MG63 (cell line): ENCODE measurements at regions not wholly inside any gene's neighbourhood (a gene's known extent, or its start where the extent isn't known, plus 50 kb on each side); places are given as distances from the start of the nearest gene placed in this dataset.
"Not testable (repeated sequence)": the region's sequence is repeated elsewhere in the genome, so short reads cannot be mapped to it uniquely, and the experiment has no call there.

Experiments
- DNase-seq: peaks from one replicate; pipeline ENCODE4 v3.0.0-alpha.2; 2020
- H3K27me3 ChIP-seq: fragments of 250-450 bp; sonication (Bioruptor Pico); 2 replicates; pipeline ENCODE4 v1.5.1; 2020; ENCODE audit warnings: mild to moderate bottlenecking, moderate library complexity
- H3K36me3 ChIP-seq: fragments of 250-450 bp; sonication (Bioruptor Pico); 2 replicates; pipeline ENCODE4 v1.5.1; 2020; ENCODE audit warnings: mild to moderate bottlenecking, moderate library complexity
- H3K4me3 ChIP-seq: fragments of 250-450 bp; sonication (Bioruptor Pico); 2 replicates; pipeline ENCODE4 v1.5.1; 2020; ENCODE audit warnings: mild to moderate bottlenecking, moderate library complexity
- H3K9me3 ChIP-seq: fragments of 250-450 bp; sonication (Bioruptor Pico); 2 replicates; pipeline ENCODE4 v1.5.1; 2020; ENCODE audit warnings: mild to moderate bottlenecking, moderate library complexity

GRCh38 chr10:105577865-105578607, 936.9 kb downstream of the SORCS3 start:
- DNase-seq = no peak
- Histone ChIP-seq H3K36me3 (no peaks in the 10 kb centered on the region), H3K27me3 (no peaks in the 10 kb centered on the region), H3K9me3 (no peaks in the 10 kb centered on the region), H3K4me3 (no peak overlapping the region)

DNA sequence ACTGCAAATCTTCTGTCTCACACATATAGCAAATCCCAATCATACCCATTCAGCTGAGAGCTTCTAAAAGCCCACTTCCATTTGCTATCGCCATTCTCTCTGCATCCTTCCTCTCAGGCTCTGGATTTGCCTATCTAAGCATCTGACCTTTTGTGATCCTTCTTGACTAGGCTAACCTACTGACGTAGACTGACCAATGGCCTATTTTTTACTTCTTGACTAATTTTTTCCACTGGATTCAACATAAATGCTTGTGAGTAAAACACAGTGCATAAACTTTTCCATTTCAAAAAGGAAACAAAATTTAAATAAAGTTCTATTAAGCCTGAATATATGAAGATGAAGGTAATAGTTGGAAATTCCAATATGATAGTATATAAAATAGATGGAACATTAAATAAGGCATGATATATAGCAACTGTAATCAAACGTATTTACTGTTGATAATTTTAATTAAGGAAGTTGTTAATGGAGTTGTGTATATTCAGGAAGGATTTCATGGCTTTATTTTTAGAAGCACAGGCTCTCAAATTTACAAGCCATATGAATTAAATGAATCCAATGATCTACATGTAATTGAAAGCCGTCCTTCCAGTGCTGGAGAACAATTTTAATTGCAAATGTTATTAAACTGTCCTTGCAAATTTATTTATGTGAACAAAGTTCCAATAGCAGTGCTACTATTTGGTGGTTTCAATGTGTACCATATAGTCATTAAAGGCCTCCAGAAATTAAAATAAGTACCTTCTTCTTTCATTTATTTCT, 918.4 kb downstream of the SORCS3 start:
- Histone ChIP-seq H3K36me3 (no peaks in the 10 kb centered on the region), H3K4me3 (no peak overlapping the region), H3K9me3 (no peaks in the 10 kb centered on the region), H3K27me3 (no peaks in the 10 kb centered on the region)
- DNase-seq = no peak

- not testable (repeated sequence) for H3K27me3 ChIP-seq, DNase-seq, H3K36me3 ChIP-seq, H3K4me3 ChIP-seq, H3K9me3 ChIP-seq
These were observed 909.4 kb downstream of the SORCS3 start for GRCh38 chr10:105550453-105550852.

- Histone ChIP-seq H3K9me3 (no peaks in the 10 kb centered on the region), H3K27me3 (no peaks in the 10 kb centered on the region), H3K4me3 (no peak overlapping the region), H3K36me3 (no peaks in the 10 kb centered on the region)
- no peak for DNase-seq
These were observed 908.6 kb downstream of the SORCS3 start for GRCh38 chr10:105549731-105550130.

GRCh38 chr10:105545101-105545500, 904.0 kb downstream of the SORCS3 start:
- Histone ChIP-seq H3K27me3 (no peaks in the 10 kb centered on the region), H3K4me3 (no peak overlapping the region), H3K9me3 (no peaks in the 10 kb centered on the region), H3K36me3 (no peaks in the 10 kb centered on the region)
- no peak for DNase-seq

DNA sequence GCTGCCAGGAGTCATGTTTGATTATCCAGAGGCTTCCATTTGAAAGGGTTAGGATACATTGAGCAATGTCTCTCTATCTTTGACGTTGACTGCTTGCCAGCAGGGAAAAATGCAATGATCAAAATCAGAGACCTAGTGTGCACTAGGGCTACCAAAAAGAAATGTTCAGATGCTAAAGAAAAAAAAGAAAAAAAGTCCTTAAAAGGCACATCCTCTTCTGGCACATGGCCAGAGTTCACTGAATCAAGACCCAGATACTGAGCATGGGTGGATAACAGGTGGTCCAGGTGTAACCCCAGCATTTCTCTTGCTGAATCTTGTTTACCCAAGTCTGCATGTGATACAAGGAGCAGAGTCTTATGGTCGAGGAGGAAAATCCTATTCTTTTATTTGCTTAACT, 899.3 kb downstream of the SORCS3 start:
- H3K4me3 ChIP-seq = no peak overlapping the region
- H3K9me3 ChIP-seq = no peaks in the 10 kb centered on the region
- no peaks in the 10 kb centered on the region for H3K27me3 ChIP-seq
- no peak for DNase-seq
- no peaks in the 10 kb centered on the region for H3K36me3 ChIP-seq

DNA sequence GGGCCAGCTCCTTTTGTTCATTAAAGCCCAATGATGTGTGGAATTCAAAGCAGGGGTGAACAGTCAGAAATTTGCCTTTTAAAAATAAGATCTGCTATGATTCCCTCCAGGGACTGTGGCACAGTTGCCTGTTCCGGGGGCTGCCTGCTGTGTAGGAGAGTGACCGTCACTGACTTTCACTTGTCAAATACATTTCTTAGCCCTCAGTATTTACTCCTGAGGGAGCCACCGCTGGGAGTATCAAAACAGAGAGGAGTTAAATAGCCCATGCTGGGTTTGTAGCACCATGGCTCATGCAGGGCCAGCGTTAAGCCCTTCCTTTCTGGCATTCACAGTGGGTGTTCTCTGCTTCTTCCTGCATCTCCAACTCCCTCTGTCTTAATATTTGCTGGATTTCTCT, 897.8 kb downstream of the SORCS3 start:
- H3K27me3 ChIP-seq = no peaks in the 10 kb centered on the region
- H3K9me3 ChIP-seq = no peaks in the 10 kb centered on the region
- no peak overlapping the region for H3K4me3 ChIP-seq
- no peaks in the 10 kb centered on the region for H3K36me3 ChIP-seq
- no peak for DNase-seq

GRCh38 chr10:105535478-105535877, 894.4 kb downstream of the SORCS3 start:
- no peaks in the 10 kb centered on the region for H3K9me3 ChIP-seq
- H3K36me3 ChIP-seq = no peaks in the 10 kb centered on the region
- H3K27me3 ChIP-seq = no peaks in the 10 kb centered on the region
- H3K4me3 ChIP-seq = no peak overlapping the region
- no peak for DNase-seq

- Histone ChIP-seq H3K4me3 (no peak overlapping the region), H3K9me3 (no peaks in the 10 kb centered on the region), H3K36me3 (no peaks in the 10 kb centered on the region), H3K27me3 (no peaks in the 10 kb centered on the region)
- no peak for DNase-seq
These were observed 893.0 kb downstream of the SORCS3 start for GRCh38 chr10:105534086-105534485.

- Histone ChIP-seq H3K27me3 (no peaks in the 10 kb centered on the region), H3K4me3 (no peak overlapping the region), H3K9me3 (no peaks in the 10 kb centered on the region), H3K36me3 (no peaks in the 10 kb centered on the region)
- no peak for DNase-seq
These were observed 875.4 kb downstream of the SORCS3 start for GRCh38 chr10:105516511-105516910.

GRCh38 chr10:105514106-105514505, 873.0 kb downstream of the SORCS3 start:
- Histone ChIP-seq H3K4me3 (no peak overlapping the region), H3K27me3 (no peaks in the 10 kb centered on the region), H3K9me3 (no peaks in the 10 kb centered on the region), H3K36me3 (no peaks in the 10 kb centered on the region)
- no peak for DNase-seq

DNA sequence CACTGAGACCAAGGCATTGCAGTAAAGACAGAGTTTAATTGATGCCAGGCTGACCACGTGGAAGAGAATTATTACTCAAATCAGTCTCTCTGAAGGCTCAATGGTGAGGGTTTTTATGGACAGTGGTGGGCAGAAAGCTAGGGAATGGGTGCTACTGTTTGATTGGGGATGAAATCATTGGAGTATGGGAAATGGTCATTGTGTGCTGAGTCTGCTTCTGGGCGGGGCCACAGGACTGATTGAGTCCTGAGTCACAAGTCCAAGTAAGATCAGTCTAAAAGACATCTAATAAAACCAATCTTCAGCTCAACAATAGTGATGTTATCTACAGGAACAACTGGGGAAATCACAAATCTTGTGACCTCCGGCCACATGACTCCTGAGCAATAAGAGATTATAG, 868.4 kb downstream of the SORCS3 start:
- Histone ChIP-seq H3K4me3 (no peak overlapping the region), H3K9me3 (no peaks in the 10 kb centered on the region), H3K27me3 (no peaks in the 10 kb centered on the region), H3K36me3 (no peaks in the 10 kb centered on the region)
- no peak for DNase-seq

GRCh38 chr10:105506262-105506661, 865.2 kb downstream of the SORCS3 start:
- Histone ChIP-seq H3K36me3 (no peaks in the 10 kb centered on the region), H3K4me3 (no peak overlapping the region), H3K27me3 (no peaks in the 10 kb centered on the region), H3K9me3 (no peaks in the 10 kb centered on the region)
- no peak for DNase-seq

GRCh38 chr10:105503714-105504113, 862.6 kb downstream of the SORCS3 start:
- Histone ChIP-seq H3K9me3 (no peaks in the 10 kb centered on the region), H3K36me3 (no peaks in the 10 kb centered on the region), H3K4me3 (no peak overlapping the region), H3K27me3 (no peaks in the 10 kb centered on the region)
- no peak for DNase-seq

DNA sequence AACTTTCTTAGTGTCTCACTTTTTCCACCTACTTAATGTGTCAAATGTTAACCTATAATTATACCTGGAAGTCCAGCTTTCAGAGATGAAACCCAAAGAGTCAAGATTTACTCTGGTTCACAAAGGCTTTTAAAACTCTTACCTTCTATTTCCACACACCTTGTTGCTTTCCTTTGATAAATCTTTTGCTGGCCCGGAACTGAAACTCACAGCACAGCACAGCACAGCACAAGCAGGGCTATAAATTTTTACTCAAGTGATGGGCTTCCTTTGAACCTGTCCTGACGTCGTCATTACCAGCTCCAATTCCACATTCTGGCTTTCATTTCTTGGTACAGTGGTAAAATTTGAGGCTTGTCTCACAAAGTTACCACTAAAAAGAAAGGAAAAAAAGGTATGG, 861.0 kb downstream of the SORCS3 start:
- H3K9me3 ChIP-seq = no peaks in the 10 kb centered on the region
- no peak for DNase-seq
- no peaks in the 10 kb centered on the region for H3K27me3 ChIP-seq
- H3K4me3 ChIP-seq = no peak overlapping the region
- no peaks in the 10 kb centered on the region for H3K36me3 ChIP-seq

DNA sequence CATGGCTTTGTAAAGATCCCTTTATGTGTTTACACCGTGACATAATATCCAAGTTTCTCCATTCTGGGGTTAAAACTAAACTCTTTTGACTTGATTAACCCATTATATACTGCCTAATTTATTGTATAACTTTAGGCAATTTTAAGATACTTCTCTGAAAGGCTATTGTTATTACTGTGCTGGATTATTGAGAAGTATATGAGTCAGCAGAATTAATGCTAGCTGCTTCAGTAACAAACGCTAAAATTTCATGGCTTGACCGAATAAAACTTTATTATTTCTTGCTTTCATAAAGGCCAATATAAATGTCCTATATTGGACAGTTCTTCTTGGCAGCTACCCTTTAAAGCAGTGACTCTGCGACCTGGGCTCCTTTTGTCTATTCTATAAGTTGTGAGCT, 853.9 kb downstream of the SORCS3 start:
- Histone ChIP-seq H3K36me3 (no peaks in the 10 kb centered on the region), H3K4me3 (no peak overlapping the region), H3K9me3 (no peaks in the 10 kb centered on the region), H3K27me3 (no peaks in the 10 kb centered on the region)
- DNase-seq = no peak

GRCh38 chr10:105494303-105494702, 853.2 kb downstream of the SORCS3 start:
- no peak for DNase-seq
- Histone ChIP-seq H3K36me3 (no peaks in the 10 kb centered on the region), H3K27me3 (no peaks in the 10 kb centered on the region), H3K4me3 (no peak overlapping the region), H3K9me3 (no peaks in the 10 kb centered on the region)

- H3K27me3 ChIP-seq = no peaks in the 10 kb centered on the region
- H3K4me3 ChIP-seq = no peak overlapping the region
- no peak for DNase-seq
- H3K9me3 ChIP-seq = no peaks in the 10 kb centered on the region
- H3K36me3 ChIP-seq = no peaks in the 10 kb centered on the region
These were observed 832.1 kb downstream of the SORCS3 start for GRCh38 chr10:105473170-105473569.
